ENCODE measurements at regions not wholly inside any gene's neighbourhood (a gene's known extent, or its start where the extent isn't known, plus 50 kb on each side); places are given as distances from the start of the nearest gene placed in this dataset.

DNA sequence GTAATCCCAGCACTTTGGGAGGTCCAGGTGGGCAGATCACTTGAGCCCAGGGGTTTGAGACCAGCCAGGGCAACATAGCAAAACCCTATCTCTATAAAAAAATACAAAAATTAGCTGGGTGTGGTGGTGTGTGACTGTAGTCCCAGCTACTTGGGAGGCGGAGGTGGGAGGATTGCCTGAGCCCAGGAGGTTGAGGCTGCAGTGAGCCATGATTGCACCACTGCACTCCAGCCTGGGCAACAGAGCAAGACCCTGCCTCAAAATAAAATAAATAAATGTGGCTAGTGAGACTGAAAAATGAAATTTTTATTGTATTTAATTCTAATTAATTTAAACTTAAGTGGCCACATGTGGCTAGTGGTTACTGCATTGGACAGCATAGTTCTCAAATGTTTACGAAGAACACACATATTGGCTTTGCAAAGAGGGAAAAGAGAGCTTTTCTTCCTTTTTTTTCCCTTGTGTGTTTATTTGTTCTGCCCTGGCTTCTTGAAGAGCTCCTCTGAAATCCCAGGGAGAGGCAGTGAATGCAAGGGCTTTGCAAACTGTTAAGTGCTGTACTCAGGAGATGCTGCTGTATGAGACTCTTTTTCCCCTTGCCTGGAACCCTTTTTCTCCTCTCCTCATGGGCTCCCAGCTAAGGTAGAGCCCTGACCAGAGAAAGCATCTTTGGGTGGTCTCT, 59.0 kb upstream of the RPL11 start:
- no peak overlapping the region for H3K4me3 ChIP-seq (ENCODE audit: low read length)
- DNase-seq (ENCODE audit: low read depth) = no peak
- TF ChIP-seq CTCF (conservative IDR thresholded peaks at IDR 0.05; ENCODE audit: low read length) = no peak

- no peak for TF ChIP-seq CTCF (conservative IDR thresholded peaks at IDR 0.05; ENCODE audit: low read length)
- H3K4me3 ChIP-seq (ENCODE audit: low read length) = no peak overlapping the region
- no peak for DNase-seq (ENCODE audit: low read depth)
Observed at GRCh38 chr1:23629708-23630290, 61.8 kb upstream of the RPL11 start.

DNA sequence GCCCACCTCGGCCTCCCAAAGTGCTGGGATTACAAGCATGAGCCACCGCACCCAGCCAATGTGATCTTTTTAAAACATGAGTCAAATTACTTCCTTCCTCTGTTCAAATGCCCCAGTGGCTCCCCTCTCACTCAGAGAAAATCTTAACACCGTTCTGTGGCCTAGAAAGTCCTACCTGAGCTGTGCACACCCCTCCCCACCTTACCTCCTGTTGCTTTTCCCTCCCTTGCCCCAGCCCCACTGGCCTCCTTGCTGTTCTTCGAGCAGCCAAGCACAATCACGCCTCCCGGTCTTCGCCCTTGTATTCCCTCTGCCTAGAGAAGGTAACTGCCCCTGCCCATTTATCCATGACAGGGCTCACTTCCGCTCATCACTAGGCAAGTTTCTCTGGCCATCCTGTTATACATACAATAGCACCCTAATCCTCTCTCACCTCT, 62.6 kb upstream of the RPL11 start:
- no peak for DNase-seq (ENCODE audit: low read depth)
- TF ChIP-seq CTCF (conservative IDR thresholded peaks at IDR 0.05; ENCODE audit: low read length) = no peak
- no peak overlapping the region for H3K4me3 ChIP-seq (ENCODE audit: low read length)

GRCh38 chr1:23627069-23627735, 64.4 kb upstream of the RPL11 start:
- DNase-seq (ENCODE audit: low read depth) = no peak
- no peak overlapping the region for H3K4me3 ChIP-seq (ENCODE audit: low read length)
- TF ChIP-seq CTCF (conservative IDR thresholded peaks at IDR 0.05; ENCODE audit: low read length) = no peak

- DNase-seq (ENCODE audit: low read depth) = no peak
- H3K4me3 ChIP-seq (ENCODE audit: low read length) = no peak overlapping the region
- TF ChIP-seq CTCF (conservative IDR thresholded peaks at IDR 0.05; ENCODE audit: low read length) = no peak
Observed at GRCh38 chr1:23625929-23626535, 65.6 kb upstream of the RPL11 start.

DNA sequence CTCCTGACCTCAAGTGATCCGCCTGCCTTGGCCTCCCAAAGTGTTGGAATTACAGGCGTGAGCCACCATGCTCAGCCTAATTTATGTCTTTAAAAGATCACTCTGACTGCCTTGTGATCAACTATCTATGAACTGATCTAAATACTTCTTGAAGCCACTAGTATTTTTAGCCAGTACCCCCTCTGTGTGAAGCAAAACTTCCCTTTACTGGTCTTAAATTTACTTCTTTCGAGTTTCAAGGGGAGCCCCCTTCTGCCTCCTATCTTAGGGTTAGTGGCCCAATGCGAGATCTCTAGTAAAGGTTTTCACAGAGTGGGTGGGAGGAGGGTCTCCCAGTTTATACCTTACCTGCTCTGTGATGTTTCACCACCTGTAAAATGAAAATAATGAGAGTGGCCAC, 66.1 kb upstream of the RPL11 start:
- H3K4me3 ChIP-seq (ENCODE audit: low read length) = no peak overlapping the region
- no peak for DNase-seq (ENCODE audit: low read depth)
- no peak for TF ChIP-seq CTCF (conservative IDR thresholded peaks at IDR 0.05; ENCODE audit: low read length)
